ENCODE measurements at regions not wholly inside any gene's neighbourhood (a gene's known extent, or its start where the extent isn't known, plus 50 kb on each side); places are given as distances from the start of the nearest gene placed in this dataset.

DNA sequence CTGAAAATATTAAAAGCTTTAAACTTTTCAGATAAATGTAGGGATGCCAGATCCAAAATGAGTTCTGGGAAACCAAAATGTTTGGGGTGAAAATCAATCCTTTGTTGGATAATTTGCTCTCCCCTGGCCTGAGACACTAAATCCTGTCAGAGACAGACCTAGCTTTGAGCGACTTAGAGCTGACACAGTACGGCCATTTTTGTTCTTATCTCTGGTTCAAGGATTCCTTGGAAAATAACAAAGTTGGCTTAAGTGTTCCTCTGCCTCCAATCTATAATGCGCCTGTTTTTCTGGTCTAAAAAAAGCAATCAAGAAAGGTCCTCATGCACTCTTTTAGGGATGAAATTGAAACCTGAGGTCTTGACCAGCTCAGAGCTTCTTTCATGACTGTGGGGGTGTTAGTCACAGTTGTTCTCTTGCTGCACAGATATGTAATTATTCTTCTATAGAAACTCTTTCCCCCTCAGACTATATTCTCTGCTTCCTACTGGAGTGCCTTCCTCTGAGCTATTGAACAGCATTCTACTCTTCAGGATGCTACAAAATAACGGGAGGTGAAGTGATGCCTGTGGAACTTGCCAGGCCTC, 52.3 kb upstream of the EGLN3 start:
- TF ChIP-seq, protein P1, sequence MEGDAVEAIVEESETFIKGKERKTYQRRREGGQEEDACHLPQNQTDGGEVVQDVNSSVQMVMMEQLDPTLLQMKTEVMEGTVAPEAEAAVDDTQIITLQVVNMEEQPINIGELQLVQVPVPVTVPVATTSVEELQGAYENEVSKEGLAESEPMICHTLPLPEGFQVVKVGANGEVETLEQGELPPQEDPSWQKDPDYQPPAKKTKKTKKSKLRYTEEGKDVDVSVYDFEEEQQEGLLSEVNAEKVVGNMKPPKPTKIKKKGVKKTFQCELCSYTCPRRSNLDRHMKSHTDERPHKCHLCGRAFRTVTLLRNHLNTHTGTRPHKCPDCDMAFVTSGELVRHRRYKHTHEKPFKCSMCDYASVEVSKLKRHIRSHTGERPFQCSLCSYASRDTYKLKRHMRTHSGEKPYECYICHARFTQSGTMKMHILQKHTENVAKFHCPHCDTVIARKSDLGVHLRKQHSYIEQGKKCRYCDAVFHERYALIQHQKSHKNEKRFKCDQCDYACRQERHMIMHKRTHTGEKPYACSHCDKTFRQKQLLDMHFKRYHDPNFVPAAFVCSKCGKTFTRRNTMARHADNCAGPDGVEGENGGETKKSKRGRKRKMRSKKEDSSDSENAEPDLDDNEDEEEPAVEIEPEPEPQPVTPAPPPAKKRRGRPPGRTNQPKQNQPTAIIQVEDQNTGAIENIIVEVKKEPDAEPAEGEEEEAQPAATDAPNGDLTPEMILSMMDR (IDR thresholded peaks at IDR 0.05) = no peak
- Histone ChIP-seq H3K27me3 (no peaks in the 10 kb centered on the region), H3K27ac (no peak overlapping the region), H3K9me3 (no peaks in the 10 kb centered on the region), H3K4me3 (ENCODE audit: low read depth in 1 of 2, low read length in 1 of 2) (no peak overlapping the region), H3K36me3 (no peaks in the 10 kb centered on the region), H3K4me1 (ENCODE audit: control insufficient read depth in 1 of 2, insufficient read depth in 1 of 2, low read depth in 1 of 2, low read length in 1 of 2) (no peaks in the 10 kb centered on the region)
